Neural cell (in vitro differentiated cells): ENCODE measurements at regions not wholly inside any gene's neighbourhood (a gene's known extent, or its start where the extent isn't known, plus 50 kb on each side); places are given as distances from the start of the nearest gene placed in this dataset.

ENCODE experiments used
- H2AFZ ChIP-seq: fragments of 200-600, 300-800 bp; sonication (generic), shearing (Covaris generic); 2 replicates; pipeline ENCODE4 v1.6.0; 2014; ENCODE audit warnings: low read depth, mild to moderate bottlenecking, antibody characterized with exemption, low read length, moderate library complexity
- H3F3A ChIP-seq: fragments of 200-600 bp; shearing (Covaris generic); 2 replicates; pipeline ENCODE4 v1.6.1; 2016; ENCODE audit warnings: mild to moderate bottlenecking, moderate library complexity, mixed read lengths, antibody characterized with exemption, low read length; ENCODE audit not compliant: insufficient read depth, poor library complexity, severe bottlenecking
- H3K27ac ChIP-seq: fragments of 200-600, 300-800 bp; sonication (generic), shearing (Covaris generic); 2 replicates; pipeline ENCODE4 v1.5.1; 2014; ENCODE audit warnings: mild to moderate bottlenecking, low read length, moderate library complexity
- H3K27me3 ChIP-seq: fragments of 300-800, 200-600 bp; sonication (generic), shearing (Covaris generic); 2 replicates; pipeline ENCODE4 v1.6.0; 2014; ENCODE audit warnings: mild to moderate bottlenecking, low read depth, low read length, moderate library complexity; ENCODE audit not compliant: insufficient read depth
- H3K36me3 ChIP-seq: fragments of 300-800, 200-600 bp; sonication (generic), shearing (Covaris generic); 2 replicates; pipeline ENCODE4 v1.5.1; 2014; ENCODE audit warnings: mild to moderate bottlenecking, antibody characterized with exemption, low read length, moderate library complexity; ENCODE audit not compliant: insufficient read depth
- H3K4me2 ChIP-seq: fragments of 300-800, 200-600 bp; sonication (generic), shearing (Covaris generic); 2 replicates; pipeline ENCODE4 v1.6.0; 2014; ENCODE audit warnings: mild to moderate bottlenecking, low read length
- H3K4me3 ChIP-seq: fragments of 300-800, 200-600 bp; sonication (generic), shearing (Covaris generic); 2 replicates; pipeline ENCODE4 v1.5.1; 2014; ENCODE audit warnings: mild to moderate bottlenecking, low read length, moderate library complexity
- H3K79me2 ChIP-seq: fragments of 200-600 bp; shearing (Covaris generic); replicated peaks from 2 replicates; pipeline ENCODE4 v1.6.0; 2014; ENCODE audit warnings: mild to moderate bottlenecking, low read length, moderate library complexity; ENCODE audit not compliant: insufficient read depth
- H3K9ac ChIP-seq: fragments of 300-800, 200-600 bp; sonication (generic), shearing (Covaris generic); 2 replicates; pipeline ENCODE4 v1.6.1; 2016; ENCODE audit warnings: mild to moderate bottlenecking, low read length, mixed read lengths
- H3K9me2 ChIP-seq: fragments of 200-600 bp; shearing (Covaris generic); 2 replicates; pipeline ENCODE4 v1.6.1; 2016; ENCODE audit warnings: mild to moderate bottlenecking, low read length, mixed read lengths; ENCODE audit not compliant: insufficient read depth
- H3K9me3 ChIP-seq: fragments of 200-600, 300-800 bp; sonication (generic), shearing (Covaris generic); 2 replicates; pipeline ENCODE4 v1.6.1; 2016; ENCODE audit warnings: mild to moderate bottlenecking, mixed run types, low read length, moderate library complexity, mixed read lengths
- H4K20me1 ChIP-seq: fragments of 200-600 bp; shearing (Covaris generic); 2 replicates; pipeline ENCODE4 v1.6.1; 2016; ENCODE audit warnings: mild to moderate bottlenecking, mixed run types; ENCODE audit not compliant: insufficient read depth
- CTCF ChIP-seq: fragments of 450-650 bp; IDR thresholded peaks from 2 replicates; pipeline ENCODE4 v1.5.1; 2014; ENCODE audit warnings: antibody characterized with exemption, mild to moderate bottlenecking, moderate library complexity; ENCODE audit not compliant: poor library complexity, severe bottlenecking
- EP300 ChIP-seq: fragments of 450-650 bp; conservative IDR thresholded peaks from 2 replicates; pipeline ENCODE4 v1.6.1; 2014; ENCODE audit warnings: antibody characterized with exemption, mild to moderate bottlenecking, moderate library complexity; ENCODE audit not compliant: poor library complexity, severe bottlenecking
- EZH2 ChIP-seq: fragments of 200-600, 300-800 bp; shearing (Covaris generic), sonication (generic); IDR thresholded peaks from 2 replicates; pipeline ENCODE4 v1.6.1; 2014; ENCODE audit warnings: antibody characterized with exemption, low read length, borderline replicate concordance, mild to moderate bottlenecking; ENCODE audit not compliant: insufficient read depth, poor library complexity, severe bottlenecking
- MXI1 ChIP-seq: fragments of 450-650 bp; conservative IDR thresholded peaks from 2 replicates; pipeline ENCODE4 v1.6.1; 2014; ENCODE audit warnings: antibody characterized with exemption, mild to moderate bottlenecking; ENCODE audit not compliant: poor library complexity, severe bottlenecking
- POLR2AphosphoS5 ChIP-seq: IDR thresholded peaks from 2 replicates; pipeline ENCODE4 v1.6.1; 2012
- RAD21 ChIP-seq: fragments of 450-650 bp; conservative IDR thresholded peaks from 2 replicates; pipeline ENCODE4 v1.6.1; 2014; ENCODE audit warnings: antibody characterized with exemption, mild to moderate bottlenecking, moderate library complexity
- SMC3 ChIP-seq: fragments of 450-650 bp; conservative IDR thresholded peaks from 2 replicates; pipeline ENCODE4 v1.6.1; 2014; ENCODE audit warnings: antibody characterized with exemption, mild to moderate bottlenecking, moderate library complexity; ENCODE audit not compliant: poor library complexity
- TAF1 ChIP-seq: IDR thresholded peaks from 2 replicates; pipeline ENCODE4 v1.6.1; 2012; ENCODE audit warnings: low read depth
- TF ChIP-seq, protein P1 (sequence below): IDR thresholded peaks from 2 replicates; pipeline ENCODE4 v1.6.1; 2012; ENCODE audit warnings: borderline replicate concordance

GRCh38 chr9:16157651-16158050, 604.8 kb downstream of the CCDC171 start:
- Histone ChIP-seq H3K9me3 (no peaks in the 10 kb centered on the region), H3K9me2 (no peaks in the 10 kb centered on the region), H3K36me3 (no peaks in the 10 kb centered on the region), H3K27me3 (no peaks in the 10 kb centered on the region), H3K4me2 (no peak overlapping the region), H2AFZ (no peak overlapping the region), H3K27ac (no peak overlapping the region), H3F3A (no peaks in the 10 kb centered on the region), H3K4me3 (no peak overlapping the region), H3K9ac (no peak overlapping the region), H4K20me1 (no peaks in the 10 kb centered on the region), H3K79me2 (no peaks in the 10 kb centered on the region)
- TF ChIP-seq, protein P1, sequence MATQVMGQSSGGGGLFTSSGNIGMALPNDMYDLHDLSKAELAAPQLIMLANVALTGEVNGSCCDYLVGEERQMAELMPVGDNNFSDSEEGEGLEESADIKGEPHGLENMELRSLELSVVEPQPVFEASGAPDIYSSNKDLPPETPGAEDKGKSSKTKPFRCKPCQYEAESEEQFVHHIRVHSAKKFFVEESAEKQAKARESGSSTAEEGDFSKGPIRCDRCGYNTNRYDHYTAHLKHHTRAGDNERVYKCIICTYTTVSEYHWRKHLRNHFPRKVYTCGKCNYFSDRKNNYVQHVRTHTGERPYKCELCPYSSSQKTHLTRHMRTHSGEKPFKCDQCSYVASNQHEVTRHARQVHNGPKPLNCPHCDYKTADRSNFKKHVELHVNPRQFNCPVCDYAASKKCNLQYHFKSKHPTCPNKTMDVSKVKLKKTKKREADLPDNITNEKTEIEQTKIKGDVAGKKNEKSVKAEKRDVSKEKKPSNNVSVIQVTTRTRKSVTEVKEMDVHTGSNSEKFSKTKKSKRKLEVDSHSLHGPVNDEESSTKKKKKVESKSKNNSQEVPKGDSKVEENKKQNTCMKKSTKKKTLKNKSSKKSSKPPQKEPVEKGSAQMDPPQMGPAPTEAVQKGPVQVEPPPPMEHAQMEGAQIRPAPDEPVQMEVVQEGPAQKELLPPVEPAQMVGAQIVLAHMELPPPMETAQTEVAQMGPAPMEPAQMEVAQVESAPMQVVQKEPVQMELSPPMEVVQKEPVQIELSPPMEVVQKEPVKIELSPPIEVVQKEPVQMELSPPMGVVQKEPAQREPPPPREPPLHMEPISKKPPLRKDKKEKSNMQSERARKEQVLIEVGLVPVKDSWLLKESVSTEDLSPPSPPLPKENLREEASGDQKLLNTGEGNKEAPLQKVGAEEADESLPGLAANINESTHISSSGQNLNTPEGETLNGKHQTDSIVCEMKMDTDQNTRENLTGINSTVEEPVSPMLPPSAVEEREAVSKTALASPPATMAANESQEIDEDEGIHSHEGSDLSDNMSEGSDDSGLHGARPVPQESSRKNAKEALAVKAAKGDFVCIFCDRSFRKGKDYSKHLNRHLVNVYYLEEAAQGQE, result no peak

- Histone ChIP-seq H3F3A (no peaks in the 10 kb centered on the region), H2AFZ (no peak overlapping the region), H3K4me2 (no peak overlapping the region), H3K4me3 (no peak overlapping the region), H3K9ac (no peak overlapping the region), H3K36me3 (no peaks in the 10 kb centered on the region), H3K9me3 (no peaks in the 10 kb centered on the region), H3K9me2 (no peaks in the 10 kb centered on the region), H3K79me2 (no peaks in the 10 kb centered on the region), H4K20me1 (no peaks in the 10 kb centered on the region), H3K27ac (no peak overlapping the region), H3K27me3 (no peaks in the 10 kb centered on the region)
- no peak for TF ChIP-seq MXI1
- peak; percentile 36 for TF ChIP-seq POLR2AphosphoS5
- no peak for TF ChIP-seq EZH2
- TF ChIP-seq RAD21, result no peak
- no peak for TF ChIP-seq TAF1
- TF ChIP-seq, protein P1, result no peak
- no peak for TF ChIP-seq CTCF
- TF ChIP-seq EP300, result peak; percentile 11
- TF ChIP-seq SMC3, result no peak
These were observed 605.2 kb downstream of the CCDC171 start for GRCh38 chr9:16158093-16158492.
